GM23338 (cell line): ENCODE measurements at regions not wholly inside any gene's neighbourhood (a gene's known extent, or its start where the extent isn't known, plus 50 kb on each side); places are given as distances from the start of the nearest gene placed in this dataset.

ENCODE experiments used
- ATAC-seq: fragments of 200-7000 bp; cut with Tn5 transposase; 3 replicates; pipeline ENCODE4 v1.9.1; 2020
- DNase-seq: peaks from one replicate; pipeline ENCODE4 v3.0.0-alpha.2; 2015; ENCODE audit warnings: low spot score
- H2AFZ ChIP-seq: fragments of 200-600 bp; sonication (generic); 2 replicates; pipeline ENCODE4 v1.8.0; 2016; ENCODE audit warnings: antibody characterized with exemption, mild to moderate bottlenecking, moderate library complexity
- H3F3A ChIP-seq: fragments of 200-600 bp; sonication (generic); replicated peaks from 2 replicates; pipeline ENCODE4 v1.8.0; 2017; ENCODE audit warnings: antibody characterized with exemption, mixed run types, low read depth
- H3K27ac ChIP-seq: fragments of 200-600 bp; sonication (generic); 2 replicates; pipeline ENCODE4 v1.6.1; 2016; ENCODE audit warnings: low read depth
- H3K27me3 ChIP-seq: fragments of 200-600 bp; sonication (generic); 2 replicates; pipeline ENCODE4 v1.8.0; 2016; ENCODE audit warnings: mild to moderate bottlenecking, mixed run types, moderate library complexity; ENCODE audit not compliant: insufficient read depth
- H3K36me3 ChIP-seq: fragments of 200-600 bp; sonication (generic); 2 replicates; pipeline ENCODE4 v1.8.0; 2016; ENCODE audit warnings: mild to moderate bottlenecking; ENCODE audit not compliant: insufficient read depth
- H3K4me1 ChIP-seq: fragments of 200-600 bp; sonication (generic); 2 replicates; pipeline ENCODE4 v1.8.0; 2016; ENCODE audit warnings: mild to moderate bottlenecking, moderate library complexity; ENCODE audit not compliant: insufficient read depth
- H3K4me2 ChIP-seq: fragments of 200-600 bp; sonication (generic); 2 replicates; pipeline ENCODE4 v1.7.1; 2017; ENCODE audit warnings: mixed run types
- H3K4me3 ChIP-seq: fragments of 200-600 bp; sonication (generic); 2 replicates; pipeline ENCODE4 v1.6.1; 2016; ENCODE audit warnings: mixed run types
- H3K79me2 ChIP-seq: fragments of 200-600 bp; sonication (generic); replicated peaks from 2 replicates; pipeline ENCODE4 v1.8.0; 2017; ENCODE audit warnings: mild to moderate bottlenecking; ENCODE audit not compliant: insufficient read depth
- H3K9me2 ChIP-seq: fragments of 200-600 bp; sonication (generic); 2 replicates; pipeline ENCODE4 v1.8.0; 2017; ENCODE audit not compliant: insufficient read depth
- H4K20me1 ChIP-seq: fragments of 200-600 bp; sonication (generic); replicated peaks from 2 replicates; pipeline ENCODE4 v1.8.0; 2017; ENCODE audit warnings: mild to moderate bottlenecking; ENCODE audit not compliant: insufficient read depth
- H3K27ac Mint-ChIP-seq: 2 replicates; pipeline ENCODE4 v1.8.0; 2020; ENCODE audit warnings: inconsistent platforms, mild to moderate bottlenecking, moderate library complexity, mixed read lengths
- H3K27me3 Mint-ChIP-seq: 3 replicates; pipeline ENCODE4 v1.8.0; 2022; ENCODE audit warnings: low read depth, mild to moderate bottlenecking, moderate library complexity, mixed read lengths, inconsistent platforms; ENCODE audit not compliant: insufficient read depth, poor library complexity
- H3K36me3 Mint-ChIP-seq: 3 replicates; pipeline ENCODE4 v1.8.0; 2021; ENCODE audit warnings: low read depth, mild to moderate bottlenecking, inconsistent platforms, moderate library complexity, mixed read lengths
- H3K4me1 Mint-ChIP-seq: 3 replicates; pipeline ENCODE4 v1.8.0; 2020; ENCODE audit warnings: mild to moderate bottlenecking, inconsistent platforms, mixed read lengths
- H3K4me3 Mint-ChIP-seq: 3 replicates; pipeline ENCODE4 v1.8.0; 2021; ENCODE audit warnings: moderate library complexity, mild to moderate bottlenecking, inconsistent platforms, mixed read lengths
- H3K9me3 Mint-ChIP-seq: 3 replicates; pipeline ENCODE4 v1.8.0; 2020; ENCODE audit warnings: moderate library complexity, mild to moderate bottlenecking, inconsistent platforms, mixed read lengths
- CREB1 ChIP-seq: fragments of 250-450 bp; sonication (Bioruptor Pico); IDR thresholded peaks from 2 replicates; pipeline ENCODE4 v1.5.0; 2020; ENCODE audit warnings: low read depth, mild to moderate bottlenecking, moderate library complexity
- CTCF ChIP-seq, 2 experiments: fragments of 200-600 bp in 1 of 2; sonication (generic) in 1 of 2; conservative IDR thresholded peaks; 2 replicates each; pipeline versions ENCODE4 v1.5.1 to v1.6.1; 2016 to 2017; ENCODE audit warnings: antibody characterized with exemption in 2 of 2, low read depth in 2 of 2, mild to moderate bottlenecking in 2 of 2, moderate library complexity in 1 of 2
- ETS1 ChIP-seq: IDR thresholded peaks from 2 replicates; pipeline ENCODE4 v1.6.1; 2016; ENCODE audit warnings: antibody characterized with exemption
- EZH2 ChIP-seq: fragments of 200-600 bp; sonication (generic); IDR thresholded peaks from one replicate; pipeline ENCODE4 v1.8.0; 2017; ENCODE audit warnings: antibody characterized with exemption, mild to moderate bottlenecking, low read depth; ENCODE audit not compliant: unreplicated experiment
- EZH2phosphoT487 ChIP-seq: fragments of 200-600 bp; sonication (generic); IDR thresholded peaks from one replicate; pipeline ENCODE4 v1.8.1; 2018; ENCODE audit warnings: antibody characterized with exemption; ENCODE audit not compliant: unreplicated experiment
- JUNB ChIP-seq: IDR thresholded peaks from one replicate; pipeline ENCODE4 v1.6.1; 2016; ENCODE audit warnings: antibody characterized with exemption; ENCODE audit not compliant: unreplicated experiment
- NANOG ChIP-seq: IDR thresholded peaks from 2 replicates; pipeline ENCODE4 v1.6.1; 2016; ENCODE audit warnings: antibody characterized with exemption, borderline replicate concordance
- POLR2AphosphoS5 ChIP-seq: IDR thresholded peaks from 2 replicates; pipeline ENCODE4 v1.6.1; 2016; ENCODE audit warnings: antibody characterized with exemption, low read depth
- REST ChIP-seq: IDR thresholded peaks from one replicate; pipeline ENCODE4 v1.6.1; 2018; ENCODE audit warnings: antibody characterized with exemption; ENCODE audit not compliant: unreplicated experiment
- STAT1 ChIP-seq: IDR thresholded peaks from one replicate; pipeline ENCODE4 v1.6.1; 2016; ENCODE audit warnings: antibody characterized with exemption; ENCODE audit not compliant: unreplicated experiment
- ZNF114 ChIP-seq: fragments of 250-450 bp; sonication (Bioruptor Pico); IDR thresholded peaks from 2 replicates; pipeline ENCODE4 v1.5.0; 2020; ENCODE audit warnings: mild to moderate bottlenecking, moderate library complexity
- ZNF331 ChIP-seq: fragments of 250-450 bp; sonication (Bioruptor Pico); IDR thresholded peaks from 2 replicates; pipeline ENCODE4 v1.5.0; 2020; ENCODE audit warnings: low read depth, mild to moderate bottlenecking, moderate library complexity
- ZNF462 ChIP-seq: fragments of 250-450 bp; sonication (Bioruptor Pico); IDR thresholded peaks from 2 replicates; pipeline ENCODE4 v1.5.0; 2020; ENCODE audit warnings: mild to moderate bottlenecking, moderate library complexity

DNA sequence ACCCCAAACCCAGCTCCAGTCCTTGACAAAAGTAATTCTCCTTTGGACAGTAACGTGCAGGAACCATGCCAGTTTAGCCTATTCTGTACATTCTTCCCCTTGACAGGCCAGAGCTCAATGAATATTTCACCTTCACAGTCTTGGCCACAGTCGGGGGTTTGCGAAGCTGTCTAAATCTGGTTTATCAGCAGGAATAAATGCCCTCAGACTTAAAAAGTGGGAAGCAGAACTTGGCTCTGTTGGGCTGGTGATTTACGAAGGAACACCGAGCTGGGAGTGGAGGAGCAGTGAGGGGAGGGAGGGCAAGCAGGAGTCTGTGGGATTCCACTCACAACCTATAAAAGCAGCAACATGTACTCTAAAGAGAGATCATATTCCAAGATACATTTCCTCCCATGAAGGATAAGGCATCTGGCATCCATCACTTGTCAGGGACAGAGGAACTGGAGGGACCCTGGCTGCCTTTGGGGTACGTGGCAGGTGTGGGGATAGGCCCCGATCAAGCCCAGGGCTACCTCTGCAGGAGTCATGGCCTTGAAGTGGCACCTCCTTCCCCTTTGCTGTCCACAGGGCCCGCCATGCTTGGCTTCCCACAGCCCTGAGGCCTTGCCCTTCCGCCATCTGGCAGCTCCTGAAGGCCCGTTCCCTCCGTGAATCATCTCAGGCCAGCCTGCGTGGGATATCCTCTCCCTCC, 154.3 kb downstream of the ADAMTS15 start:
- Mint-ChIP-seq H3K27ac (no peak overlapping the region), H3K27me3 (peaks cover 10% of the 10 kb centered on the region), H3K4me1 (peaks cover 24% of the 10 kb centered on the region), H3K36me3 (no peaks in the 10 kb centered on the region), H3K4me3 (no peak overlapping the region), H3K9me3 (no peaks in the 10 kb centered on the region; the same call in 2 of the 3 replicates)
- no peaks in the 10 kb centered on the region for H3K36me3 ChIP-seq
- DNase-seq (no peak), ATAC-seq (no peak)
- no peak overlapping the region for H2AFZ ChIP-seq
- H3K79me2 ChIP-seq = no peaks in the 10 kb centered on the region
- no peak overlapping the region for H3K4me3 ChIP-seq
- TF ChIP-seq ZNF114 (CRISPR knock-in tag) (no peak), ZNF462 (CRISPR knock-in tag) (no peak), ETS1 (no peak), EZH2phosphoT487 (no peak), JUNB (no peak), POLR2AphosphoS5 (no peak), CREB1 (CRISPR knock-in tag) (no peak), CTCF (conservative IDR thresholded peaks at IDR 0.05; ENCODE audit: low read depth in 2 of 2) (no peak), EZH2 (no peak), REST (no peak), NANOG (no peak), STAT1 (no peak), ZNF331 (CRISPR knock-in tag) (no peak)
- no peak overlapping the region for H3K27ac ChIP-seq
- H3K4me1 ChIP-seq = peaks cover 9% of the 10 kb centered on the region
- no peaks in the 10 kb centered on the region for H3F3A ChIP-seq
- H4K20me1 ChIP-seq = no peaks in the 10 kb centered on the region
- no peaks in the 10 kb centered on the region for H3K27me3 ChIP-seq
- no peak overlapping the region for H3K4me2 ChIP-seq
- H3K9me2 ChIP-seq = no peaks in the 10 kb centered on the region; the same call in 1 of the 2 replicates
